ENCODE measurements at regions not wholly inside any gene's neighbourhood (a gene's known extent, or its start where the extent isn't known, plus 50 kb on each side); places are given as distances from the start of the nearest gene placed in this dataset.

DNA sequence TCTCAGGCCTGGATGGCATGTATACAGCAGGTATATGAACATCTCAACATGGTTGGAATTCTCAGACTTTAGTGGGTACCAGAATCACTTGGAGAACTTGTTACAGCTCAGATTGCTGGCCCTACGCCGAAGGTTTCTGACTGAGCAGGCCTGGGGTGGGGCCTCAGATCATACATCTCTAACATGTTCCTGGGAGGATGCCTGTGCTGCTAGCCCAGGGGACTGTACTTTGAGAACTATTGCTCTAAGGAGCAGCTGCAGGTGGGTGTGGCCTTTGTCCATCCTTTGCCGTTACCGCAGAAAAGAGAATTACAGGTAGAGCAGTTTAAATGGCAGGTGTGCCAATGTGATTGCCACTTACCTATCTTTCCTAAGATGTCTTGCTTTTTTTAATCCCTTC, 310.5 kb upstream of the JAG1 start (continued):
- TF ChIP-seq ZNF512B (CRISPR knock-in tag; IDR thresholded peaks at IDR 0.05; ENCODE audit: borderline replicate concordance) (no peak), HNRNPK (IDR thresholded peaks at IDR 0.05; ENCODE audit: low read depth, low read length, poor library complexity, severe bottlenecking) (no peak), ZNF780A (CRISPR knock-in tag; IDR thresholded peaks at IDR 0.05) (no peak), SP5 (CRISPR knock-in tag; IDR thresholded peaks at IDR 0.05; ENCODE audit: borderline replicate concordance, low read depth) (no peak), ZZZ3 (CRISPR knock-in tag; IDR thresholded peaks at IDR 0.05; ENCODE audit: borderline replicate concordance) (no peak), KMT2B (CRISPR knock-in tag; IDR thresholded peaks at IDR 0.05) (no peak), ZNF382 (CRISPR knock-in tag; IDR thresholded peaks at IDR 0.05; ENCODE audit: borderline replicate concordance) (no peak)

GRCh38 chr20:10984913-10985312, 311.1 kb upstream of the JAG1 start:
- FAIRE-seq (no peak), DNase-seq (ENCODE audit: low spot score) (no peak), ATAC-seq (no peak)
- intact Hi-C loops (cut with micrococcal nuclease; ENCODE audit: unreplicated experiment) = loop anchor here (10.0 kb wide), 1 partner anchor 520 kb away; no protein-coding TSS in a partner anchor
- H3K9ac ChIP-seq (ENCODE audit: insufficient read depth, low read depth, low read length) = no peak overlapping the region
- no TSS peak for BruUV-seq (replicated peaks)
- no peak overlapping the region for H3K4me2 ChIP-seq (ENCODE audit: low read depth, low read length)
- no peak overlapping the region for H3K27ac ChIP-seq (ENCODE audit: extremely low read length, insufficient read depth, low read length)
- CTCF ChIA-PET (ENCODE audit: low intra/inter-chr PET ratio, low total read pairs) = no interaction called here
- no peaks in the 10 kb centered on the region for H3K4me1 ChIP-seq (ENCODE audit: insufficient read depth, low read length)
- no peak overlapping the region for H3K4me3 ChIP-seq (replicated peaks in 1 of 3; ENCODE audit: insufficient read depth in 1 of 3, low read depth in 2 of 3, low read length in 3 of 3)
- no peaks in the 10 kb centered on the region for H3K27me3 ChIP-seq (ENCODE audit: control insufficient read depth in 1 of 2, insufficient read depth in 2 of 2, low read length in 2 of 2)
- H3K9me3 ChIP-seq (ENCODE audit: low read length) = no peaks in the 10 kb centered on the region
- in situ Hi-C loops (cut with HindIII; ENCODE audit: extremely low pct_ligation_motif_present, low pct_unique_long_range_greater_than_20kb) = no loop called here
- no peak overlapping the region for H2AFZ ChIP-seq (ENCODE audit: low read length)
- H3K36me3 ChIP-seq (replicated peaks in 1 of 2; ENCODE audit: control insufficient read depth in 1 of 2, insufficient read depth in 2 of 2, low read length in 2 of 2) = no peaks in the 10 kb centered on the region
- H3K79me2 ChIP-seq (ENCODE audit: insufficient read depth, low read length) = no peaks in the 10 kb centered on the region
- no peaks in the 10 kb centered on the region for H4K20me1 ChIP-seq (ENCODE audit: insufficient read depth, low read length)
- POLR2A ChIA-PET = no interaction called here
- 2% methylated on average over 6 of the region's 6 CpGs for WGBS (ENCODE audit: low lambda C conversion rate)
- no peak for TF ChIP-seq ZSCAN9 (CRISPR knock-in tag; IDR thresholded peaks at IDR 0.05; ENCODE audit: borderline replicate concordance)
- TF ChIP-seq NFRKB (IDR thresholded peaks at IDR 0.05) = no peak
- TF ChIP-seq ERF (CRISPR knock-in tag; IDR thresholded peaks at IDR 0.05) = no peak
- no peak for TF ChIP-seq ZNF772 (CRISPR knock-in tag; IDR thresholded peaks at IDR 0.05)
- no peak for TF ChIP-seq ZNF773 (CRISPR knock-in tag; IDR thresholded peaks at IDR 0.05; ENCODE audit: borderline replicate concordance)
- TF ChIP-seq, protein P1, sequence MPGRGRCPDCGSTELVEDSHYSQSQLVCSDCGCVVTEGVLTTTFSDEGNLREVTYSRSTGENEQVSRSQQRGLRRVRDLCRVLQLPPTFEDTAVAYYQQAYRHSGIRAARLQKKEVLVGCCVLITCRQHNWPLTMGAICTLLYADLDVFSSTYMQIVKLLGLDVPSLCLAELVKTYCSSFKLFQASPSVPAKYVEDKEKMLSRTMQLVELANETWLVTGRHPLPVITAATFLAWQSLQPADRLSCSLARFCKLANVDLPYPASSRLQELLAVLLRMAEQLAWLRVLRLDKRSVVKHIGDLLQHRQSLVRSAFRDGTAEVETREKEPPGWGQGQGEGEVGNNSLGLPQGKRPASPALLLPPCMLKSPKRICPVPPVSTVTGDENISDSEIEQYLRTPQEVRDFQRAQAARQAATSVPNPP (CRISPR knock-in tag; IDR thresholded peaks at IDR 0.05) = no peak
- no peak for TF ChIP-seq PAXIP1 (CRISPR knock-in tag; conservative IDR thresholded peaks at IDR 0.05)
- no peak for TF ChIP-seq KDM3A (CRISPR knock-in tag; IDR thresholded peaks at IDR 0.05; ENCODE audit: low read depth)
- no peak for TF ChIP-seq RELA (CRISPR knock-in tag; IDR thresholded peaks at IDR 0.05)
- no peak for TF ChIP-seq ZNF44 (CRISPR knock-in tag; IDR thresholded peaks at IDR 0.05)
- no peak for TF ChIP-seq HMGA1 (CRISPR knock-in tag; conservative IDR thresholded peaks at IDR 0.05)
- TF ChIP-seq SMAD3 (CRISPR knock-in tag; IDR thresholded peaks at IDR 0.05) = no peak
- TF ChIP-seq JUND (CRISPR knock-in tag; IDR thresholded peaks at IDR 0.05) = no peak
